Left hindlimb (tissue), 1 donor: ENCODE measurements at regions not wholly inside any gene's neighbourhood (a gene's known extent, or its start where the extent isn't known, plus 50 kb on each side); places are given as distances from the start of the nearest gene placed in this dataset.
"Not testable (repeated sequence)": the region's sequence is repeated elsewhere in the genome, so short reads cannot be mapped to it uniquely, and the experiment has no call there.

Source experiments
- DNase-seq: peaks from one replicate; pipeline ENCODE4 v3.0.0-alpha.2; 2018

- no peak for DNase-seq
Measured at GRCh38 chr5:86442036-86442745, 175.6 kb upstream of the COX7C start.

- DNase-seq: no peak
Measured at GRCh38 chr5:86447362-86447761, 170.4 kb upstream of the COX7C start.

- no peak for DNase-seq
Measured at GRCh38 chr5:86452251-86452650, 165.5 kb upstream of the COX7C start.

- no peak for DNase-seq
Measured at GRCh38 chr5:86460519-86460918, 157.2 kb upstream of the COX7C start.

- no peak for DNase-seq
Measured at GRCh38 chr5:86461169-86461956, 156.4 kb upstream of the COX7C start.

GRCh38 chr5:86463339-86463738, 154.4 kb upstream of the COX7C start:
- no peak for DNase-seq

GRCh38 chr5:86465052-86465838, 152.5 kb upstream of the COX7C start:
- DNase-seq: no peak

GRCh38 chr5:86466721-86467120, 151.0 kb upstream of the COX7C start:
- not testable (repeated sequence) for DNase-seq

GRCh38 chr5:86482008-86482407, 135.7 kb upstream of the COX7C start:
- DNase-seq: no peak

GRCh38 chr5:86493777-86494176, 124.0 kb upstream of the COX7C start:
- no peak for DNase-seq

GRCh38 chr5:86500947-86501346, 116.8 kb upstream of the COX7C start:
- no peak for DNase-seq

- no peak for DNase-seq
Measured at GRCh38 chr5:86507574-86507973, 110.2 kb upstream of the COX7C start.

GRCh38 chr5:86510330-86510915, 107.3 kb upstream of the COX7C start:
- DNase-seq: not testable (repeated sequence)

- DNase-seq: no peak
Measured at GRCh38 chr5:86523718-86524117, 94.0 kb upstream of the COX7C start.

- DNase-seq: no peak
Measured at GRCh38 chr5:86525622-86526021, 92.1 kb upstream of the COX7C start.

GRCh38 chr5:86526811-86527348, 90.9 kb upstream of the COX7C start:
- no peak for DNase-seq

- no peak for DNase-seq
Measured at GRCh38 chr5:86532429-86532828, 85.3 kb upstream of the COX7C start.

GRCh38 chr5:86536396-86536795, 81.3 kb upstream of the COX7C start:
- no peak for DNase-seq

GRCh38 chr5:86542532-86542931, 75.2 kb upstream of the COX7C start:
- DNase-seq: no peak

GRCh38 chr5:86546044-86546443, 71.7 kb upstream of the COX7C start:
- no peak for DNase-seq

GRCh38 chr5:86546582-86546981, 71.2 kb upstream of the COX7C start:
- DNase-seq: no peak

GRCh38 chr5:86554638-86555037, 63.1 kb upstream of the COX7C start:
- no peak for DNase-seq

GRCh38 chr5:86557920-86558319, 59.8 kb upstream of the COX7C start:
- no peak for DNase-seq
